GM12873 (cell line): ENCODE measurements at regions not wholly inside any gene's neighbourhood (a gene's known extent, or its start where the extent isn't known, plus 50 kb on each side); places are given as distances from the start of the nearest gene placed in this dataset.

ENCODE experiments used
- TF ChIP-seq, protein P1 (sequence below): IDR thresholded peaks from 2 replicates; pipeline ENCODE4 v1.5.1; 2012; ENCODE audit warnings: low read depth, mild to moderate bottlenecking, moderate library complexity, low read length, control low read depth; ENCODE audit not compliant: insufficient read depth; ENCODE audit errors: missing control alignments

DNA sequence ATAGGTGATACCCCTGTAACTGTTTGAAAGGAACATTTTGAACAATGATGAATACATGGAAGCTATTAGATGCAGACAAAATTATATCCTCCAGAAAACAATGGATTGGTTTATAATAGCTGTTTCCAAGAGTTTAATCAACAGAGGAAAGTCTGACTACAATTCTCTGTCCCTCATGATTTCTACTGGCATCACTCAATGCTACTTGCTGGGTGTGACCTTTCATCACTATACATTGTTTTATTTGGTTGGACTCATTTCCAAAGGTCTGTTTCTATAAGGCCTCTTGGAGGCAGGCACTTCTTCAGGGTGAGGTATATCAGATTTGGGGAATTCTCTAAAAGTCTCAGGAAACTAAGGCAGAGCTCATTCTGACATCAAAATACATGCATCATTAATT lies 636.1 kb upstream of the SLC8A1 start:
- TF ChIP-seq, protein P1, sequence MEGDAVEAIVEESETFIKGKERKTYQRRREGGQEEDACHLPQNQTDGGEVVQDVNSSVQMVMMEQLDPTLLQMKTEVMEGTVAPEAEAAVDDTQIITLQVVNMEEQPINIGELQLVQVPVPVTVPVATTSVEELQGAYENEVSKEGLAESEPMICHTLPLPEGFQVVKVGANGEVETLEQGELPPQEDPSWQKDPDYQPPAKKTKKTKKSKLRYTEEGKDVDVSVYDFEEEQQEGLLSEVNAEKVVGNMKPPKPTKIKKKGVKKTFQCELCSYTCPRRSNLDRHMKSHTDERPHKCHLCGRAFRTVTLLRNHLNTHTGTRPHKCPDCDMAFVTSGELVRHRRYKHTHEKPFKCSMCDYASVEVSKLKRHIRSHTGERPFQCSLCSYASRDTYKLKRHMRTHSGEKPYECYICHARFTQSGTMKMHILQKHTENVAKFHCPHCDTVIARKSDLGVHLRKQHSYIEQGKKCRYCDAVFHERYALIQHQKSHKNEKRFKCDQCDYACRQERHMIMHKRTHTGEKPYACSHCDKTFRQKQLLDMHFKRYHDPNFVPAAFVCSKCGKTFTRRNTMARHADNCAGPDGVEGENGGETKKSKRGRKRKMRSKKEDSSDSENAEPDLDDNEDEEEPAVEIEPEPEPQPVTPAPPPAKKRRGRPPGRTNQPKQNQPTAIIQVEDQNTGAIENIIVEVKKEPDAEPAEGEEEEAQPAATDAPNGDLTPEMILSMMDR: no peak

DNA sequence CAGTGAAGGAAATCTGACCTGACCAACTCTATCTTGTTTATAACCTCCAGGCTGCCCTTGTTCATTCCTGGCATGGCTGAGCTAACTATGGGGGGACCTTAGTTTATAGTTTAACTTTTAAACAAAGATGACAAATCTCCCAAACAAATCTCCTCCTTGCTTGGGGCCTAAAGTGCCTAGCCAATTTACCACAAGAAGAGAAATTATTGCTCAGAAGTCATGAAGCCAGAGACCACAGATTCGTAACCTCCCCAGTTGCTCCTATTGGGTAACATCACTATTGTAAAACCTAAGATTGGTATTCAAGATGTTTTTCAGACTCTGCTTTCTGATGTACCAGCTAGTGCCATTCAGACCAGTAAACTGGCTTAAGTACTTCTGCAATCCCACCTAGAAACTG lies 649.4 kb upstream of the SLC8A1 start:
- TF ChIP-seq, protein P1: no peak

DNA sequence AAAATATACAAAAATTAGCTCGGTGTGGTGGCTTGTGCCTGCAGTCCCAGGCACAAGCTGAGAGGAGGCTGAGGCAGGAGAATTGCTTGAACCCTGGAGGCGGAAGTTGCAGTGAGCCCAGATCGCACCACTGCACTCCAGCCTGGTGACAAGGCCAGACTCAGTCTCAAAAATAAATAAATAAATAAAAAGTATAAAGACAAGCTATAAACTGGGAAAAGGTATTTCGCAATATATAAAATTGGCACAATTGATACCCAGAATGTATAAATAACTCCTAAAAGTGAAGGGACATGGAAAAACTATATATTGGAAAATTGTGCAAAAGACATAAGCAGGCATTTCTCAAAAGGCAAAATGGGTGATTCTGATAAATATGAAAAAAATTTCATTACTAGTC lies 657.9 kb upstream of the SLC8A1 start:
- TF ChIP-seq, protein P1: no peak

DNA sequence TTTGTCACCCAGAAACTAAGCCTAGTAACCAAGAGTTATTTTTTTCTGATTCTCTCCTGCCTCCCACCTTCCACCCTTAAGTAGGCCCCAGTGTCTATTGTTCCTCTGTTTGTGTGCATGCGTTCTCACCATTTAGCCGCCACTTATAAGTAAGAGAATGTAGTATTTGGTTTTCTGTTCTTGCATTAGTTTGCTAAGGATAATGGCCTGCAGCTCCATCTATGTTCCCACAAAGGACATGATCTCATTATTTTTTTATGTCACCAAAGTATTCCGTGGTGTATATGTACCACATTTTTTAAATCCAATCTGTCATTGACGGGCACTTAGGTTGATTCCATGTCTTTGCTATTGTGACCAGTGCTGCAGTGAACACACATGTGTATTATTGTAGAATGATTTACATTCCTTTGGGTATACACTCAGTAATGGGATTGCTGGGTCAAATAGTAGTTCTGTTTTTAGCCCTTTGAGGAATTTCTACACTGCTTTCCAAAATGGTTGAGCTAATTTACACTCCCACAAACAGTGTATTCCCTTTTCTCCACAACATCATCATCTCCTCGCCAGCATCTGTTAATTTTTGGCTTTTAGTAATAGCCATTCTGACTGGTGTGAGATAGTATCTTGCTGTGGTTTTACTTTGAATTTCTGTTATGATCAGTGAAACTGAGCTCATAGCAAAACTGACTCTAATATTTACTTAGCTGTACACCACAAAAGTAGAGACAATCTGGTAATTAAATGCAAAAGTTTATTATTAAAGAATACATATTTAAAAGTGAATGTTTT lies 660.1 kb upstream of the SLC8A1 start:
- TF ChIP-seq, protein P1: no peak

DNA sequence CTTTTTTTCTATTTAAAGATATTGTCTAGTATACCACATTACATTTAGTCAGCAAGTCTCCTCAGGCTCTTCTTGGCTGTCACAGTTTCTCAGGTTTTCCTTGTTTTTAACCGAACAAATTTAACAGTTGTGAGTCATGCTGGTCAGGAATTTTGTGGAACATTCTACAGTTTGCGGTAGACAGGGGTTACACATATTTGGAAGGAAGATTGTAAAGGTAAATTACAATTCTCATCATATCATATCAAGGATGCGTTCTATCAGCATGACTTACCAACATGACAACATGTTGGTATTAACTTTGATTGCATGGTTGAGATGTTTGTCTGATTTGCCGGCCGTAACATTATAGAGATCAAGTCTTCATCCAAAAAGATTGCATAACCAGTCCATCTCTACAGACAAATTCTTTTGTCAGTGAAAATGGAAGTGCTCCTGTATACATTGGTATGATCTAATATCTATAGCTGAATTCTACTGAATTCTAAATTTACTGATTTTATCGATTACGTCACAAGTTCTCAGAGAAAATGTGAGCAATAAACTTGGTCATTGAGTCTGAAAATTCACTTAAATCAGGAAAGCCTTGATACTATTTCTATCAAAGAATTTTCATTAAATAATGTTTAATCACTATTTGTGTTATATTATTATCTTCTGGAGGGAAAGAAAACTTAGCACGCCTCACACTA lies 664.4 kb upstream of the SLC8A1 start:
- TF ChIP-seq, protein P1: no peak

DNA sequence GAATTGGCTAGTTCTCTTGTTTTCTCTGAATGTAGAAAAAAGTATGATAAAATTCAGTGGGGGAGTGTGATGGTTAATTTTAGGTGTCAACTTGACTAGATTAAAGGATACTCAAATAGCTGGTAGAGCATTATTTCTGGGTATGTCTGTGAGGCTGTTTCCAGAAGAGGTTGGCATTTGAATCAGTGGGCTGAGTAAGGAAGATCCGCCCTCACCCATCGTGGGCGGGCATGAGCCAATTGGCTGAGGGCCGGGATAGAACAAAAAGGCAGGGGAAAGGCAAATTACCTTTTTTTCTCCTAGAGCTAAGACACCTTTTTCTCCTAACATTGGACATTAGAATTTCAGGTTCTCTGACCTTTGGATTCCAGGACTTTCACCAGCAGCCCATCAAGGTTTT lies 667.6 kb upstream of the SLC8A1 start:
- TF ChIP-seq, protein P1: no peak

DNA sequence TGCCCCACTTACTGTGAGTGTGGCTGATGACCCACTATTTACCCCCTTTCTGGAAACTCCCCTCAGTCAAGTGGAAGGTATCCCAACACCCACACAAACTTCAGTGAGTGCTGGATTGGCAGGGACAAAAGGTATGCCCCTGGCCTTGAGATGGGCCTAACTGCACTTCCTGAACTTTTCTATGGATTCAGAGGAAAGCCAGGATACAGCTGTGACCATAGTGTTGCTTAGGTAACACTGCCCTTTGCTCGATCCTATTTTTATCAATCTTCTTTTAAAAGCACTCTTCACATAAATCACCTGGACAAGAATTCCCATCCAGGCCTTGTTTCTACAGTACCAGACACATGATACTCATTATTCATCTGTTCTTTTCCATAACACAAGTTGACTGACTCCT lies 671.5 kb upstream of the SLC8A1 start:
- TF ChIP-seq, protein P1: no peak
